IPS-18c (cell line): ENCODE measurements at regions not wholly inside any gene's neighbourhood (a gene's known extent, or its start where the extent isn't known, plus 50 kb on each side); places are given as distances from the start of the nearest gene placed in this dataset.

Source experiments
- H3K4me3 ChIP-seq: 2 replicates; pipeline ENCODE4 v1.7.0; 2013; ENCODE audit warnings: low read depth, mild to moderate bottlenecking, low read length, moderate library complexity; ENCODE audit not compliant: insufficient read depth
- H3K9me3 ChIP-seq: one replicate; pipeline ENCODE4 v1.6.1; 2013; ENCODE audit warnings: mild to moderate bottlenecking, low read length, moderate library complexity; ENCODE audit not compliant: control insufficient read depth, insufficient read depth

DNA sequence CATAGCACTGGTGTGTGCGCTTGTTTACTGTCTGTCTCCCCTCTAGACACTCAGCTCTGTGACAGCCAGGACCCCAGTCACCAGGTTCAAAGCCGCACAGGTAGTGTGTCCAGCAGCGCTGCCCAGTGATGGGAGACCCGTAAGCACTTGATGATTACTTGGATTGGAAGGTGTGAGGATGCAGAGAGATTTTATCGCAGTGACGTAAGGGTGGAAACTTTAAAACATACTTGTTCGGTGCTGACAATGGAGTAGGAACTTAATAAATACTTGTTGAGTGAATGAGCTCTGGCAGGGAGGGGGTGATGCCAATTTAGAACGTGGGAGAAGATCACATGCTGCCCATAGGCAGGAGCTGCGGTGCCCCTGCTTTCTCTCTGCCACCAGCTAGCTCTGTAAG, 99.2 kb upstream of the PITX1 start:
- H3K9me3 ChIP-seq, result peaks cover 2% of the 10 kb centered on the region
- no peak overlapping the region for H3K4me3 ChIP-seq

DNA sequence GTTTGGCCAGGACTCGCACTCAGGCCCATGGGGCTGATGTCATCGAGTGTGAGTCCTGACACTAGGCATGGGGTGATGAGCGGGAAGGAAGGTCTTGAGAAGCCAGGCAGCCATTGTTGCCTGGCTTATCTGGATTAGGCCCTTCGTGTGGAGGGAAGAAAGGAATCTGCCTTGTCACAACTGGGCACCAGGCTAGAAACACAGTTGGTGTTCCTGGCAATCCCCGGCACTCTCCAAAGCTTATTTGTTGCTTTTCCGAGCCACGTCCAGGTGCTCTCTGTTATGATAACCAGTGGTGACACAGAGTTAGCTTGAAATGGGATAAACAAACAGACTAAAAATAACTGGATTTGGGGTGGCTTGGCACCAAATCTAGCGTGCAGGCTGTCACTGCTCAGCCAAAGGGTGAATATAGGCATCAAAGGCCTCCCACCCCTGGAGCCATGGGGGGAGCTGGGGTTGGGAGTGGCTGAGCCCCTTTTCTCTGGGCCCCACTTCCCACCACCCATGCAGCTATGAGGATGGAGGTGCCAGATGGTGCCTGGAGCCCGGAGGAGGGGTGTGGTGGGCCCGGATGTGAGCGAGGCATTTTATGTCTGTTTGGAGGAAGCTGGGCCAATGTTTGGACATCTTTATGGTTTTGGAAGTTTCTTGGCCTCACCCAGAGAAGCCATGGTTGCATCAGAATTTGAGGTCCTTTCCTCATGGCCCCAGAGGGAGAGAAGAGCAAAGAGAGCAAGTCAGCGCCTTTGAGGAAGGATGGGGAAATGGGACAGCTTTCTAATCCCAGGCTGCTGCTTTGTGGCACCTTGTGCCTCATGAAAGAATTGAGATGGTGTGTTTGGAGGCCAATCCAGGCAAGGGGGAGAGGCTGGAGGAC, 98.0 kb upstream of the PITX1 start:
- no peak overlapping the region for H3K4me3 ChIP-seq
- H3K9me3 ChIP-seq, result peaks cover 2% of the 10 kb centered on the region

DNA sequence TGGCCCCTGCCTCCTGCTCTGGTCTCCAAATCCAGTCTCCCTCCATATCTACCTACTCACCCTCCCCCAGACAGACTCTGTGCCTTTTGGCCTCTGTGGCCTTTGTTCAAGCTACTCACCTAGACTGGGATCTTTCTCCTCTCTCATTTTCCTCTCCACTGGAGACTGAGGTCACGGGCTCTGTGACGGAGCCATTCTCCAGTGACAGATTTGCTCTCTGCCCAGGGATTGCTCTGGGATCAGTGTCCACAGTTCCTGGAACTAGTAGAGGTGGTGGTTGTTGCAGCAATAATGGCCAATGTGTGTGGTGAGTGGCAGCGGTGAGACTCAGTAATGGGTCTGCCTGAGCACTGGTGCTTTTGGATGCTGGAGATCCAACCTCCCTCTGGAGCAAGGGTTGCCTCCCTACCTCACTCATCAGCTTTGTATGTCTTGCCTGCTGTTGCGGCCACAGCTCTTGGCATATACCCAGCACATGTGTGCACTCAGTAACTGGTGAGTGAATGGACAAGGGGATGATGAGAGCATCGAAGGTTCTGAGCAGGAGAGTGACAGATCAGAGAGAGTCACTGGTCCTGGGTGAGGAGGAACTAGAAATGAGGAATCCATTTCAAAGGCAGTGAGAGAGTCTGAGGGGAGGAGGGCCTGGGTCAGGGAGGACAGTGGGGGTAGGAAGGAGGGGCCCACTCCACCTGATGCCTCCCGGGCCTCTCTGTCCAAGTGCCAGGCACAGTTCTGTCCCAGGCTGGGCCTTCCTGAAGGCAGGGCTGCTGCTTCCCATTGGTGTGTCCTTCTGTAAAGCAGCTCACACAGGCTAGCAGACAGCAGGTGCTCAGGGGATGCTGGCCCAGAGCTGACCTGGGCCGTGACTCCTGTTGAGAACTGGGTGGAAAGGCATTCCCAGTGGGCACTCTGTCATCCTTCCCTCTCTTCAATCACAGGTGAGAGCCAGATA, 96.5 kb upstream of the PITX1 start:
- H3K4me3 ChIP-seq, result no peak overlapping the region
- peaks cover 2% of the 10 kb centered on the region for H3K9me3 ChIP-seq

DNA sequence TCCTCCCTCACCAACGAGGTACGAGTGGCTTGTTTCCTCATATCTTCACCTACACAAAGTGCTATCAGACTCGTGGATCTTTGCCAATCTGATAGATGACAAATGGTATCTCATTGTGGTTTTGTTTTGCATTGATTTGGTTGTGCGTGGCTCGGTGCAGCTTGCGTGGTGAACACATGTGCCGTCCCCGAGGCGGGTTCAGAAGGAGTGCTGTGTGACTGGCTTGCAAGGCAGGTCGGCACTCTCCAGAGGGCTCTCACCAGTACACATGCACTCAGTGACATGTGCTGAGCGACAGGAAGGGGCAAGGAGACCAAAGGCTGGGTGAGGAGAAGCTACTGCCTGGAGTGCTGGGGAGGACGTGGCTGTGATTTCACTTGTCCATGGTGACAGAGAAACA, 95.3 kb upstream of the PITX1 start:
- Histone ChIP-seq H3K4me3 (no peak overlapping the region), H3K9me3 (peaks cover 2% of the 10 kb centered on the region)

DNA sequence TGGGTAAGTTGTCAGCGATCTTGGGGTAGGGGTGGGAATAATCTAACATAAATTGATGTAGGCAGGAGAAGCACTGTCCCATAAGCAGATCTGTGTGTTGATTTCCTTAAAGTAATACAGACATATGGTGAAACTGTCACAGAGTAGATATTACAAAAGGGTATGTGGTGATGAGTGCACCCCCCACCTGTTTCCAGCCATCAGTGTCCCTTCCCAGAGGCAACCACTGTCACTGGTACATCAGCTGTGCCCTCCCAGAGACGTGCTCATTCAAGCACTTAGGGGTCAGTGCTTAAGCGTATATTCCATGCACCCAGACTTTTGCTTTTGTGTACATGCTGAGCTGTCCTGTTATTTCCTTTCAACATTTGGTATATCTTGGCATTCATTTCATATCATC, 94.3 kb upstream of the PITX1 start:
- H3K9me3 ChIP-seq, result peaks cover 2% of the 10 kb centered on the region
- no peak overlapping the region for H3K4me3 ChIP-seq

DNA sequence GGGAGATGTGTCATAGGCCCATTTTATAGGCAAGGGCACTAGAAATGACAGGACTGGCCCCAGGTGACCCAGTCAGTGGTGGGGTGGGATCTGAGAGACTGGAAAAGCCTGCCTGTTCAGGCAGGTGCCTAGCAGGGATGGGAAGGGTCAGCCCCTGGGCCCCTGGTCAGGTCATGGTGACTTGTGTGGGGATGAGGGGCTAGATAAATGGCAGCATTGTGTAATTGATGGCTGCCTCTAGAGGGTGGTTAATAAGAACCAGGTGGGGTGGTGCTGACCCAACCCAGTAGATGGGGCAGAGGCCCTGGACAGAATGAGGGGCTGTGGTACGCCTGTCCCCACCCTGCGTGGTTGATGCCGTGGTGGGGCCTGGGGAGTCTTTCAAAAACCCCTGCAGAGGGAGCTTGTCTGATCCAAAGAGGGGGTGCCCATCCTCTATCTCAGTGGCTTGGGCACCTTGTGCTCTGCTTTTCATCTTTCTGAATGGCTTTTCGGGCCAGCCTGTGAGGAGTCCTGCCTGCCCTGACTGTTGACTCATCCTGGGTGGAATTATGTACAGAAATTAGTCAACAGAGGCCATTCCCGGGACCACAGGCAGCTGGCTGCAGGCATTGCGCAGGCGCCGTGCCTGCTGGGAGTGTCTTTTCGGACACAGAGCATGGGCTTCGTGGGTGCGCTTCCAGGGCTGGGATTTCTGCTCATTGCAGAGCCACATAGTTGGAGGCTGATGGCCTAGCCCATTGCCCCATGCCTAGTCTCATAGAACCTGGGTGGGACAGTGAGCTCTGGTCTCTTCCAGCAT, 93.6 kb upstream of the PITX1 start:
- Histone ChIP-seq H3K9me3 (no peaks in the 10 kb centered on the region), H3K4me3 (no peak overlapping the region)

DNA sequence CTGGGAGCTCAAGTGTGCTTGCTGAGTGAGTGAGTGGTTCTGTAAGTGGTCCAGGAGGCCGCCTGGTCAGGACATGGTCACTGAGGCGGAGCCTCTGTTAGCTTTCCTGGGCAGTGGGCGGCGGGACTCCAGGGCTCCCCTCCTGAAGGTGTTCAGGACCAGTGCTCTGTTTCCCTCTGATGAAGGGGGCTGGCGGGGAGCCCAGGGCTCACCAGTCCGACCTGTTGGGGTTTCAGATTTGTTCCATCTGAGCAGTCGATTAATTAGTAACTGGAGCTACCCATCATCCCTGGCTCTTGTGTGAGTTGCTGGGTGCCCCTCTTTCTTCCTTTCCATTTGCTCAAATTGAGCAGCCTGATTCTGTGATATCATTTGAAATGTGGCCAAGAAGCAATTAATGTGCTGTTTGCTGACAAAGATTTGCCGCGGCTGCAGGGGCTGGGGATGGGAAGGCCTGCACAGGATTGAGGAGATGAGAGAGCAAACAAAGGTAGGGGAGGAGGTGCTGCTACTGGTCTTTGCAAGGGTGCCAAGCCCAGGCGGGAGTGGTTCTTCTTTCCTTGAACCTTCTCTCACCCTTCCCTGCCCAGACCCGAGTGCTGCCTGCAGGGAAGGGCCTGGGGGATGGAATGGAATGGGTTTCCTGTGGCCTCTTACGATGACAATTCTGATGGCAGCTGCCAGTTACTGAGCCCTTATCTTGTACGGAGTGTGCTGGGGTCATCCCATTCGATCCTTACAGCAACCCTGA, 92.8 kb upstream of the PITX1 start:
- H3K9me3 ChIP-seq, result no peaks in the 10 kb centered on the region
- no peak overlapping the region for H3K4me3 ChIP-seq

DNA sequence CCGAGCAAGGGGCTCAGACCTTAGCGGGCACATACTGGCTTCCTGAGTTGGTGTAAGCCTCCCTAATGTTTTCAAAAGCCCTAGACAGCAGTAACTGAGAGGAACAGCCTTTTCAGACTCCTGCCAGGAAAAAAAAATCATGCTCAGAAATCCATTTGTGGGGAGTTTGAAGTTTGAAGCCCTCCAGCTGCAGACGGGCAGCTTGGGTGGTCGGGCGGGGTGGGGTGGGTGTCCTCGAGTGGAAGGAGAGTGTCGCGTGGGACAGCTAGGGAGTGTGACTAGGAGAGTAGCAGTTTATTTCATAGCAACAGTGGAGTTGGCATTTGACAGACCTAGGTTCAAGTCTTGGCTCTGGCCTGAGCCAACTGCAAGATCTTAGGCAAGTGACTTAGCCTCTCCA, 90.7 kb upstream of the PITX1 start:
- no peak overlapping the region for H3K4me3 ChIP-seq
- no peaks in the 10 kb centered on the region for H3K9me3 ChIP-seq

DNA sequence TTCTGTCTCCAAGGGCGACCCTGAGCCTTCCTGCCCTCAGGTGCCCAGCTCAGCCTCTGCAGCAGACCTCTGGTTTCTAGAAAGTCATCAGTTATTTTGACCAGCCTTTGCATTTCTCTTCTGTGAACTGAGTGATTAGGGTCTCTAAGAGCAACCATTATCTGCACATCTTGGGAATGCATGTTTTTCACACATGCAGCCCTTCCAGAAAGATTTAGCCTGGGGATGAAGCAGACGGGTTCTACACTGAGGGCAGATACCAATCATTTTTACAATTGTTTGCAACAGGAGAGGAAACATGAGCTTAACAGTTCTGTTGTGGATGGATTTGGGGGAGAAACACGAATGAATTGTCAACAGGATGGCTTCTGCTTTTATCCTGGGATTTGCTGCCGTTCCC, 90.1 kb upstream of the PITX1 start:
- no peaks in the 10 kb centered on the region for H3K9me3 ChIP-seq

DNA sequence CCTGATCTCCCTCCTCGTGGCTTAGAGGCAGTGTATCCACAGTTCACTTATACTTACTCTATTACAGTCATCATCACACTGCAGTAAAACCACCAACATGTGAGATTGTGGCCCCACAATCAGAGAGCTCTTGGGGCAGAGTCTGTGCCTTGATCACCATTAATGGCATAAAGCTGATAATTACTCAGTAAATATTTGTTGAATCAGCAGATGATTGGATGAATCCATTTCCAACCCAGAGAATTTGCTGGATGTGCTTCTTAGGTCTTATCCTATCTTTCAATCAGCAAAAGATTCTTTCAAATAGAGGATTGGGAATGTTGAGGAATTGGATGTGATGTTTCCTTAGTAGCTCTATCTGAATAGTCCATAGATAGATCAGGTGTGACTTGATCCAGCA, 88.8 kb upstream of the PITX1 start:
- no peak overlapping the region for H3K4me3 ChIP-seq

More for the DNA sequence above, 90.1 kb upstream of the PITX1 start:
- no peak overlapping the region for H3K4me3 ChIP-seq

DNA sequence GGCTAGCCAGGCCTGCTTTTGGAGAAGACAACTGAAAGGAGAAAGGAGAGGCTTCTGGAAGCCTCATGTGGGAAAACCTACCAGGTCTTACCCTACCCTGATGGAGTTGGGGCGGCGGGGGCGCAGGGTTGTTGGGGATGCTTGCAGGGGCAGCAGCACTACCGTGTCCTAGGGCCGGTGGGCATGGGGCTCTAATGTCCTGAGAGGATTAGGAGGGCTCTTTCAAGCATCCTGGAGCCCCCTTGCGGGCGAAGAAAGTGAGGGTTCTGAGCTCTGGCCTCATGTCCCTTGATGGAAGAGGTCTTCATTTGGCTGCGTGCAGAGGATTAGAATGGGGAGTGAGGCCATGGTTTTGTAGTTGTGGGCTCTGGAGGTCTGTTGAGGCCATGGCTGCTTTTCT, 86.9 kb upstream of the PITX1 start:
- Histone ChIP-seq H3K9me3 (no peaks in the 10 kb centered on the region), H3K4me3 (no peak overlapping the region)

More for the DNA sequence above, 88.8 kb upstream of the PITX1 start:
- no peaks in the 10 kb centered on the region for H3K9me3 ChIP-seq

DNA sequence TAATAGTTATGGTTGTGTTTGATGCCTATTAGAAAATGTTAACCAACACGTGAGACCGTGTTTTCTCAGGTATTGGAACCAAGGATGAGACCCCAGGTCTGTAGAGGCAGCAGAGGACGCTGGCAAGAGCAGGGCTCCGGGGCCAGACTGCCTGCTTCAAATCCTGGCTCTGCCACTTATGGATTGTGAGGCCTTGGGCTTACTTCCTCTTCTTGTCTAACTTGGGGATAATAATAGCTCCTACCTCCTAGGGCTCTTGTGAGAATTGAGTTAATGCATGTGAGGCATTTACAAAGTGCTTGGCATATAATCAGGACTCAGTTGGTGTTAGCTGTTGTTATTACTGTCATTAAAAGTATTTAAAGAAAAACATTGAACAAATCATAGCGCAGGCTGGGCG, 85.5 kb upstream of the PITX1 start:
- H3K9me3 ChIP-seq, result no peaks in the 10 kb centered on the region
- H3K4me3 ChIP-seq, result no peak overlapping the region

DNA sequence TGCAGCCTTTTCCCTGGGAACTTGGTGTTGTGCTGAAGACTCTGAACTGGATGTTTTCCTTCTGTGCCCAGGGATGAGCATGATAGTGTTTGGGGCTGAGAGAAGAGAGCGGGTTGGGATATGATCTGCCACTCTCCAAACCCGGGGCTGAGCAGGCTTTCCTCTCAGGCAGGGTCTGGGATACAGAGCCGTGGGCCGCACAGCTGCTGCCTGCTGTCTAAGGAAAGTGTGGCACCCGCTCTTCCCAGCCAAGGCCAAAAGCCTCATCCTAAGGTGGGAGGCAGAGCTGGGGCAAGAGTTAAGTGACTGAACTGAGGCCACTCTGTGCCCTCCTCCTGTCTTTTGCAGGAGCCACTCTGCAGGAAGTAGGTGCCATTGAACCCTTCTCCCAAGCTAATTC, 83.6 kb upstream of the PITX1 start:
- H3K9me3 ChIP-seq, result no peaks in the 10 kb centered on the region
- H3K4me3 ChIP-seq, result no peak overlapping the region

DNA sequence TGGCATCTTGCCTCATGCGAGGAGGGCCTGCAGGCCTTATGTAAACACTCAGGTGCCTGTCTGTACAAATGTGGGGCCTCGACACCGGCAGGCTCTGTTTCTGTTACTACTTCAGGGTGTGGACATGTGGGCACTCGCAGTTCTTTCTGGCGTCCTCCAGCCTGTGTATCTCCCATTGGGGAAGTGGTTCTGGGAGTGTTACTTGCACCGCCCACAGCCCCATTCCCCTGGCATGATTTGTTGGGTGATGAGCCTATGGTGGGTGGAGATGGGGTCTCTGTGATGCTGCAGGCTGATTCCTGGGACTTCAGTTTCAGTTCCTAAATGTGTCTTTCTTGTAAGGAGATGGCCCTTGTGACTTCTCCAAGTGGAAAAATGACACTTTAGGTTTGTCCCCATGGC, 82.1 kb upstream of the PITX1 start:
- Histone ChIP-seq H3K4me3 (no peak overlapping the region), H3K9me3 (no peaks in the 10 kb centered on the region)

DNA sequence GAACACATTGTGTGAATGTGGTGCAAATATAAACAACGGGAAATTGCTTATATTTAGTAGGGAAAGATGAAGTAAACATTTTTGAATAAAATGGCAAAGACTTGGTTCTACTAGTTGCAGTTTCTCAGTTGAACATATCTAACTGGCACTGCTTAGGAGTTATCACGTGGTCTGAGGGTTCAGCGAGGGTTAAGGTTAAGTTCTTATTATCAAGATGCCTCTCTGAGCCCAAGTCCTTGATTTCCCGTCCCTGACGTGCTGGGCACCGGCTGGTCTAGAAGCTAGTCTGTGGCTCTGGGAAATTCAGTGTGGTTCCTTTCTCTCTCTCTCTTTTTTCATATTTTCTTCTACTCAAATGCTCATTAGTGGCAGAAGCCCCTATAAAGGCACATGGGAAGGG, 81.6 kb upstream of the PITX1 start:
- Histone ChIP-seq H3K4me3 (no peak overlapping the region), H3K9me3 (no peaks in the 10 kb centered on the region)

DNA sequence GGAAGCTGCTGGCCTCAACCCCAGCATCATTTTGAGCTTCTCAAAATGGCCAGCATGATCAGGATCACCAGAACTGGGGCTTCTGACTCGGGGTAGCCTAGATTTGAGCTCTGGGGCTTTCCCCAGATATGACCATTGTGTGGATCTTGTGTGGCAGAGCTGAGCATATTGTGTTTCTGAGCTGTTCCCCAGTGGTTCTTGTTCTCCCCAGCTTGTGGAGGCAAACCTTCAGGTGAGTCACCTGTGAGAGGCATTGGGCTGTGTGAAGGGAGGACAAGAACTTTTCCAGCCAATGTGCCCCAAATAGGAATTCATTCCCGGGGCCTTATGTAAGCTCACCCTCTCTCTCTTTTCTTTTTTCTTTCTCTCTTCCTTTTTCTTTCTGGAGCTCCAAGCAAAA, 80.7 kb upstream of the PITX1 start:
- Histone ChIP-seq H3K9me3 (no peaks in the 10 kb centered on the region), H3K4me3 (no peak overlapping the region)
